Ascending aorta (tissue), 2 donors: ENCODE measurements at regions not wholly inside any gene's neighbourhood (a gene's known extent, or its start where the extent isn't known, plus 50 kb on each side); places are given as distances from the start of the nearest gene placed in this dataset.

ENCODE experiments used
- DNase-seq, 2 donors: peaks; one replicate each; pipeline ENCODE4 v3.0.0-alpha.2; 2019; ENCODE audit warnings: low spot score in 2 of 2
- H3K27ac ChIP-seq, 2 donors: fragments of 200-600 bp; sonication (generic); one replicate each; pipeline ENCODE4 v1.5.1; 2016 to 2017; ENCODE audit warnings: mild to moderate bottlenecking in 1 of 2
- H3K27me3 ChIP-seq: fragments of 200-600 bp; sonication (generic); one replicate; pipeline ENCODE4 v1.5.1; 2017
- H3K36me3 ChIP-seq, 2 donors: fragments of 200-600 bp; sonication (generic); one replicate each; pipeline ENCODE4 v1.5.1; 2016
- H3K4me1 ChIP-seq, 2 donors: fragments of 200-600 bp; sonication (generic); one replicate each; pipeline ENCODE4 v1.5.1; 2016 to 2017; ENCODE audit warnings: mild to moderate bottlenecking in 1 of 2
- H3K4me3 ChIP-seq, 2 donors: fragments of 200-600 bp; sonication (generic); one replicate each; pipeline ENCODE4 v1.5.1; 2016 to 2017; ENCODE audit warnings: mild to moderate bottlenecking in 1 of 2
- H3K9me3 ChIP-seq, 2 donors: fragments of 200-600 bp; sonication (generic); one replicate each; pipeline ENCODE4 v1.5.1; 2016
- CTCF ChIP-seq, 3 experiments: fragments of 200-600 bp in 2 of 3; fragments of 450-650 bp in 1 of 3; sonication (generic) in 2 of 3; IDR thresholded peaks; one replicate each; pipeline ENCODE4 v1.5.1; 2016 to 2019; ENCODE audit warnings: antibody characterized with exemption in 3 of 3, mild to moderate bottlenecking in 1 of 3, moderate library complexity in 1 of 3
- intact Hi-C: fragments of 100-400 bp; cut with DNase I; formaldehyde crosslinking; loops from one replicate; pipeline ENCODE4 v1.15.1; 2023

- Histone ChIP-seq H3K4me3 (no peak overlapping the region), H3K4me1 (no peaks in the 10 kb centered on the region), H3K9me3 (no peaks in the 10 kb centered on the region), H3K27ac (no peak overlapping the region), H3K27me3 (no peaks in the 10 kb centered on the region), H3K36me3 (no peaks in the 10 kb centered on the region)
- DNase-seq = no peak
- TF ChIP-seq CTCF (IDR thresholded peaks at IDR 0.05) = no peak
- intact Hi-C loops = no loop called here
Measured at GRCh38 chr11:109507836-109508561, 86.0 kb downstream of the C11orf87 start.

GRCh38 chr11:109508943-109509342 is 87.0 kb downstream of the C11orf87 start:
- Histone ChIP-seq H3K27ac (no peak overlapping the region), H3K4me1 (no peaks in the 10 kb centered on the region), H3K27me3 (no peaks in the 10 kb centered on the region), H3K9me3 (no peaks in the 10 kb centered on the region), H3K36me3 (no peaks in the 10 kb centered on the region), H3K4me3 (no peak overlapping the region)
- intact Hi-C loops = no loop called here
- TF ChIP-seq CTCF (IDR thresholded peaks at IDR 0.05) = no peak
- no peak for DNase-seq

- H3K36me3 ChIP-seq = no peaks in the 10 kb centered on the region
- H3K9me3 ChIP-seq = no peaks in the 10 kb centered on the region
- TF ChIP-seq CTCF (IDR thresholded peaks at IDR 0.05) = no peak
- H3K4me1 ChIP-seq = no peaks in the 10 kb centered on the region
- no peaks in the 10 kb centered on the region for H3K27me3 ChIP-seq
- DNase-seq = no peak
- intact Hi-C loops = no loop called here
- no peak overlapping the region for H3K27ac ChIP-seq
- H3K4me3 ChIP-seq = no peak overlapping the region
Measured at GRCh38 chr11:109510316-109510715, 88.3 kb downstream of the C11orf87 start.

GRCh38 chr11:109511598-109511997 is 89.6 kb downstream of the C11orf87 start:
- Histone ChIP-seq H3K4me3 (no peak overlapping the region), H3K9me3 (no peaks in the 10 kb centered on the region), H3K27ac (no peak overlapping the region), H3K27me3 (no peaks in the 10 kb centered on the region), H3K4me1 (no peaks in the 10 kb centered on the region), H3K36me3 (no peaks in the 10 kb centered on the region)
- no peak for DNase-seq
- no peak for TF ChIP-seq CTCF (IDR thresholded peaks at IDR 0.05)
- intact Hi-C loops = no loop called here

- Histone ChIP-seq H3K9me3 (no peaks in the 10 kb centered on the region), H3K27me3 (no peaks in the 10 kb centered on the region), H3K4me1 (no peaks in the 10 kb centered on the region), H3K36me3 (no peaks in the 10 kb centered on the region), H3K27ac (no peak overlapping the region), H3K4me3 (no peak overlapping the region)
- intact Hi-C loops = no loop called here
- no peak for DNase-seq
- no peak for TF ChIP-seq CTCF (IDR thresholded peaks at IDR 0.05)
Measured at GRCh38 chr11:109512249-109512648, 90.3 kb downstream of the C11orf87 start.

GRCh38 chr11:109512680-109513079 is 90.7 kb downstream of the C11orf87 start:
- DNase-seq = no peak
- no peak overlapping the region for H3K4me3 ChIP-seq
- H3K36me3 ChIP-seq = no peaks in the 10 kb centered on the region
- no peaks in the 10 kb centered on the region for H3K4me1 ChIP-seq
- intact Hi-C loops = no loop called here
- H3K27ac ChIP-seq = no peak overlapping the region
- no peaks in the 10 kb centered on the region for H3K9me3 ChIP-seq
- TF ChIP-seq CTCF (IDR thresholded peaks at IDR 0.05) = no peak
- no peaks in the 10 kb centered on the region for H3K27me3 ChIP-seq
